ENCODE measurements at regions not wholly inside any gene's neighbourhood (a gene's known extent, or its start where the extent isn't known, plus 50 kb on each side); places are given as distances from the start of the nearest gene placed in this dataset.

GRCh38 chr12:111112311-111113098 is 192.1 kb upstream of the MYL2 start:
- no peak for DNase-seq (ENCODE audit: low read depth, low spot score)

- DNase-seq (ENCODE audit: low read depth, low spot score) = no peak
Observed at GRCh38 chr12:111111681-111112080, 191.3 kb upstream of the MYL2 start.

DNA sequence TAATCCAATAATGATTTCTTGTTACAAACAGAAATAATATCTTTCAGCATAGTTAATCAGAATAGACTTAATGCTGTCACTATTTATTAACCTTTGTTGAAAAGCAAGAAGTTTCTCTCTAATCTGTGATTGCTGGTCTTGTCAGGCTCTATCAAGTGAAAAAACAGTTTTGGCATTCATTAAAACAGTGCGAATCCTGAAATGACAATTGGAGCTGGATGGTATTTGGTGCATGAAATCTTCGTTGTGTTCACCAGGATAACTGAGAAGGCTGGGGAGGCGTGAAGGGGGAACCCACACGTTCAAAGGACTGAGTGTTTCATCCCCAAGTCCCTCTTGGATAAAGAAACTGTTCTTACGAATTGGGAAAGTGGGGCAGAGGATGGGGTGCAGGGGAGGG is 190.2 kb upstream of the MYL2 start:
- no peak for DNase-seq (ENCODE audit: low read depth, low spot score)

DNA sequence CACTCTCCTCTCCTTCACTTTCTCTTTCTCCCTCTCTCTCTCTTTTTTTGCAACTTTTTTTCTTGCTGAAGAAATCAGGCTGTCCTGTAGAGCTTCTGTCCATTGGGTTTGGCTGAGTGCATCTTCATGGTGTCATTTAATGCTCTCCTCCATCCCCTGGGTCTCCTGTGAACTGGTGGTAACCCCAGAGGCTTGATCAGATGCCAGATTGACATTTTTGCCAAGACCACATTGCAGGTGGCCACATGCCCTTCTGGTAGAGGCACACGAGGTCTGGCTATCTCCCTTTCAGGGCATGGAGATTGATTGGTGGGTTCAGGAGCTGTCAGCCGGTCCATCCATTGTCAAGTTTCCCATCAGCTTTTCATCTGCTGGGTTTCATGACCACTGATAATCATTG is 188.3 kb upstream of the MYL2 start:
- no peak for DNase-seq (ENCODE audit: low read depth, low spot score)

DNA sequence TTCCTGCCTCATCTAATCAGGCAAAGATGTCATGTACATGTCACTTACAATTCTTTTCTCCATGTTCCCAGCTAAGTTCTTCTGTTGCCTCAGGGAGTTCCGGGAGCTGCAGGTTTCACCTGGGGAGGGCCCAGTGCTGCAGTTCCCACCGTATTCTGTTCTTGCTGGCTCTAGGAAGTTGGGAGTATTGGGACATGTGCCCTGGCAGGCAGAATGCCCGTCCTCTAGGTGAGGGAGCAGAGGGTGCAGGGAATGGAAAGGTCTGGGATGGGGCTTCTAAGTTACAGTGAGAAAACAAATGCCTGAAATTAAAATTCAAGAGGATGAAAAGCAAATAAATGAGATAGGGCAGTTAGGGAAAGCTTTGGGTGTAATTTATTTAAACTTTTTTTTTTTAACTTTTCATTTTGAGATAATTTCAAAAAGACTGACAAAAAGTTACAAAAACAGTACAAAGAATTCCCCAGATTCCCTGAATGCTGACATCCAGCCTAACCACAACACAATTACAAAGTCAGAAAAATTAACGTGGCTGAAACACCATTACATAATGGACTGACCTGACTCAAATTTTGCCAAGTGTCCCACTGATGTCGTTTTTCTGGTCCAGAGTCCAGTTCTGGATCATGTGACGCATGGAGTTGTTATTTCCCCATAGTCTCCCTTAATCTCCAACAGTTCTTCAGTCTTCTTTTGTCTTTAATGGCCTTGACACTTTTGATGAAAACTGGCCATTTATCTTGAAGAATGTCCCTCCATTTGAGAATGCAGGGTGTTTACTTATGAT is 187.2 kb upstream of the MYL2 start:
- DNase-seq (ENCODE audit: low read depth, low spot score) = no peak

- DNase-seq (ENCODE audit: low read depth, low spot score) = no peak
Observed at GRCh38 chr12:111105294-111105693, 184.9 kb upstream of the MYL2 start.

DNA sequence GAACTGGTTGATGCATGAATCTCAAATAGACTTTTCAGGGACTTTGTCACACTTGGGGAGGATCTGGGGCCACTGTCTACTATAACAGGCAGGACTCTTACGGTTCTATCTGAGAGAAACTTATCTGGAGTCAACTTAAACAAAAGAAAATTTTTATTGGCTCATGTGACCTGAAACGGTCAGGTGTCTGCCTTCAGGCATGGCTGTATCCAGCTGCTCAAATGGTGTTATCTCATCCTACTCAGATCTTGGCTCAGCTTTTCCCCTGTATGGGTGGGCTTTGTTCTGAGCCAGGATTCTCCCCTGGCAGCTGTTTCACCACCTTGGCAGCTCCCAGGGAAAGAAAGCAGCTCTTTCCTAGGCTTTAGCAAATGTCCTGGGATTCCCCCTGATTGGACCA is 183.2 kb upstream of the MYL2 start:
- DNase-seq (ENCODE audit: low read depth, low spot score) = no peak

- DNase-seq (ENCODE audit: low read depth, low spot score) = no peak
Observed at GRCh38 chr12:111102102-111102739, 181.8 kb upstream of the MYL2 start.

DNA sequence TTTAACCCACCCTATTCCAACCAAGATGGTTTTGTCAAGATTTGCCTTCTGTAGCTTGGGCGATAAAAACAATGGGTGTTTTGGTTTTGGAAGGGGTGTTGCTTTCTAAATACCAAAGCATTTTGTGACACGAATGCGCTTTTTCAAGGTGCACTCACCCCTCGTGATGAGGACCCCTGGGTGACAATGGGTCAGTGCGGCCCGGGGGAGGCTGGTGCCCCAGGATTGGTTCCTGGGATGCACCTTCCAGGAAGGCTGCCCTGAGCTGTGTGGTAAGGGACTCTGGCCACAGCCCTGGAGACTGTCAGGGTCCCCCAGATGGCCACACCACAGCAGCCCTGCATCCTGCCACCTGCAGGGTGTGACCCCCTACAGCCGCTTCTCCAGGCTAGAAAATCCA is 180.6 kb upstream of the MYL2 start:
- DNase-seq (ENCODE audit: low read depth, low spot score) = no peak

- DNase-seq (ENCODE audit: low read depth, low spot score) = no peak
Observed at GRCh38 chr12:111100554-111100953, 180.2 kb upstream of the MYL2 start.

GRCh38 chr12:111100003-111100402 is 179.6 kb upstream of the MYL2 start:
- no peak for DNase-seq (ENCODE audit: low read depth, low spot score)

DNA sequence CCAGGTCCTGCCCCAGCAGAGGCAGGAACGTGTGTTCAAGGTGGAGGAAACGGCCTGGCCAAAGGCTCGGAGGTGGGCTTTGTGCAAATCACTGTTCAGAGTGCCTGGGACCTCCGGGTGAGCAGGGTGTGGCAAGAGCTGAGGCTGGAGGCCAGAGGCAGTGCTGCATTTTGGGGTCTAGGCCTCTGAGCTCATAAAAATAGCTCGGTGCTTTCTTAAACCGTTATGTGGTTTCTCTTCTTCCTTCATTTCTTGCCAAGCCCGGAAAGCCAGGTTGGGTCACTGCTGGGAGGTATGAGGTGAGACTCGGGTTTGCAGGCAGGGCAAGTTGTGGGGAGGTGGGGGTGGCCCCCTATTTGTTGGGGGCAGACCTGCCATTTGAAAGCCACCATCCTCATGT is 178.8 kb upstream of the MYL2 start:
- no peak for DNase-seq (ENCODE audit: low read depth, low spot score)

- no peak for DNase-seq (ENCODE audit: low read depth, low spot score)
Observed at GRCh38 chr12:111094157-111095010, 174.0 kb upstream of the MYL2 start.

DNA sequence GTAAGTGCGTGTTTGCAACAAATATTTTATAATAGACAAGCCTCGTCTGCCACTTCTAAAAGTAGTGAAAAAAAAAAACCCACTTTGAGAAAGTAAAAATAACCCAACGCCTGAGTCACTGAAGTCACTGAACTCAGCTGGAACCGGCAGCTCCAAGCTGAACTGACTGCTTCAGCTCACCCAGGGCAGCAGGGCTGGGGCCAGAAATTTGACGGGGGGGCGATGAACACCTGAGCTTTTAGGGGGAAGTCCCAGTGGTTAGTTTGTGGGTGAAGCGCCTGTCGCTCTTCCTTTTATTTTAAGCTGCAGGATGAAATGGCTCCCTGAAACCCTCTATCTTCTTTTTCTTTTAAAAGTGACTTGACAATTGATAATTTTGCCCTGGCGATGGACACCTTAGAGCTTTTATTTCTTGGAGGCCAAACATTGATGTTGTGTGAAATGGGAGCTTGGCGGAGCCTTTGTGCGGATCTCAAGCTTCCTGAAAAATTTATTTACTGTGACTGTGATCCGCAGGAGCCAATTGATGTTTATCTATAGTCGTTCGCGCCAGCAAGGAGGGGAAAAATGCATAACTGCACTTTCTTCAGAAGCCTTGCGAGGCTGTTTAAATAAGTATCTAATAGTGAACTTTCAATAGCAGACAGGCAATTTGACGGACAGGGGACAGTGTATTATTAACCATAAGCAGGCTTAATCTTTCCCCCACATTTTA is 173.2 kb upstream of the MYL2 start:
- DNase-seq (ENCODE audit: low read depth, low spot score) = no peak

GRCh38 chr12:111091051-111091450 is 170.7 kb upstream of the MYL2 start:
- DNase-seq (ENCODE audit: low read depth, low spot score) = no peak

GRCh38 chr12:111089616-111090015 is 169.2 kb upstream of the MYL2 start:
- DNase-seq (ENCODE audit: low read depth, low spot score) = no peak

DNA sequence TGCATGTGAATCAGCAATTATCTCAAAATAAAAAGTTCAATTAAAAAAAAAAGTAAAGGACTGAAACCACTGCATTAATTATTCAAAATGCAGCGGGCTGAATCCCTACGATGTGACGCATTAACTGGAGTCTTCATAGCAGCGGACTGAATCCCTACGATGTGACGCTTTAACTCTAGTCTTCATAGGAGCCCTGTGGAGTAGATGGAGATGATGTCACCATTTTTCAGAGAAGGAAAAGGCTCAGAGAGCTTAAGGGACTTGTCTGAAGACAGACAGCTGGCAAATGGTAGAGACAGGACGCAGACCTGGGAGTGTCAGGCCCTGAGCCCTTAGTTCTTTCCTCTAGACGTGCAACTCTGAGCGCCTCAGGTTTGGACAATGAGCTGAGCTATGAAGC is 168.0 kb upstream of the MYL2 start:
- no peak for DNase-seq (ENCODE audit: low read depth, low spot score)

DNA sequence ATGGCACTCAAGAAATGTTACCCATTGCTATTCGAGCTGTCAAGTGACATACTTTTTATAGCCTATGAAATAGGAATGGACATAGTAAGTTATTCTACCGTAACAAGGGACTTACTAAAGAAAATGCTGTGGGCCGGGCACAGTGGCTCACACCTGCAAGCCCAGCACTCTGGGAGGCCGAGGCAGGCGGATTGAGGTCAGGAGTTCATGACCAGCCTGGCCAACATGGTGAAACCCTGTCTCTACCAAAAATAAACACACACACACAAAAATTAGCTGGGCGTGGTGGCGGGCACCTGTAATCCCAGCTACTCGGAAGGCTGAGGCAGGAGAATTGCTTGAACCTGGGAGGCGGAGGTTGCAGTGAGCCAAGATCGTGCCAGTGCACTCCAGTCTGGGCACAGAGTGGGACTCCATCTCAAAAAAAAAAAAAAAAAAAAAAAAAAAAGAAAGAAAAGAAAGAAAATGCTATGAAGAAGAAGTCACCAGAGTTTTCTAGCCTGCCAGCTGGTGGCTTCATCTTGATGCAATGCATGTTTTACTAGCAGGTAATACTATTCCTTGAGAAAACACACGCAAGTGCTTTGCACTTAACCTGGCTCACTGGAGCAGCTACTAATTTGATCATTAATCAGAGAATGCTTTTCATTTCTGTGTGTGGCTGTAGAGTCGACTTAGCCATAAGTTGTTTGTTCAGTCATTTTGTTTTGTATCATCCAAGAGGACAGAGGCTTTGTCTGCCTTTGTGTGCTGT is 166.7 kb upstream of the MYL2 start:
- no peak for DNase-seq (ENCODE audit: low read depth, low spot score)

DNA sequence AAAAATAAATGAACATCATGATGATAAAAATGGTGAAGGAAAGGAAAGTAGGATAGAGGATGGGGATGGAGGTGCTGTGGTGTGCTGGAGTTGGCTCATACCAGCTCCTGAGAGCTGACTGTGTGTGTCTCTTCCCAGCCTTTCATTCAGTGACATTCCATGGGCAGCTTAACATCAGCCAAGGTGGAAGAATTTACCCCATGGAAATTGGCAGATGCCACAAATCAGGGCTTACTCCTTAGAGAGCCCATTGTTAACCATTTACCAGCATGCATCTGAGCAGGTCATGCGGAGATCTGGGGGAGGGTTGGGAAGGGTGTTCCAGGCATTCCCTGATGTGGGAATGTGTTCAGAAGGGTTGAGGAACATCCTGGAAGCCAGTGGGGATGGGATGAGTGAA is 164.7 kb upstream of the MYL2 start:
- no peak for DNase-seq (ENCODE audit: low read depth, low spot score)

- no peak for DNase-seq (ENCODE audit: low read depth, low spot score)
Observed at GRCh38 chr12:111084605-111085004, 164.2 kb upstream of the MYL2 start.
